GM23338 (cell line): ENCODE measurements at regions not wholly inside any gene's neighbourhood (a gene's known extent, or its start where the extent isn't known, plus 50 kb on each side); places are given as distances from the start of the nearest gene placed in this dataset.

Source experiments
- ATAC-seq: fragments of 200-7000 bp; cut with Tn5 transposase; 3 replicates; pipeline ENCODE4 v1.9.1; 2020
- DNase-seq: peaks from one replicate; pipeline ENCODE4 v3.0.0-alpha.2; 2015; ENCODE audit warnings: low spot score
- H2AFZ ChIP-seq: fragments of 200-600 bp; sonication (generic); 2 replicates; pipeline ENCODE4 v1.8.0; 2016; ENCODE audit warnings: antibody characterized with exemption, mild to moderate bottlenecking, moderate library complexity
- H3F3A ChIP-seq: fragments of 200-600 bp; sonication (generic); replicated peaks from 2 replicates; pipeline ENCODE4 v1.8.0; 2017; ENCODE audit warnings: antibody characterized with exemption, mixed run types, low read depth
- H3K27ac ChIP-seq: fragments of 200-600 bp; sonication (generic); 2 replicates; pipeline ENCODE4 v1.6.1; 2016; ENCODE audit warnings: low read depth
- H3K27me3 ChIP-seq: fragments of 200-600 bp; sonication (generic); 2 replicates; pipeline ENCODE4 v1.8.0; 2016; ENCODE audit warnings: mild to moderate bottlenecking, mixed run types, moderate library complexity; ENCODE audit not compliant: insufficient read depth
- H3K36me3 ChIP-seq: fragments of 200-600 bp; sonication (generic); 2 replicates; pipeline ENCODE4 v1.8.0; 2016; ENCODE audit warnings: mild to moderate bottlenecking; ENCODE audit not compliant: insufficient read depth
- H3K4me1 ChIP-seq: fragments of 200-600 bp; sonication (generic); 2 replicates; pipeline ENCODE4 v1.8.0; 2016; ENCODE audit warnings: mild to moderate bottlenecking, moderate library complexity; ENCODE audit not compliant: insufficient read depth
- H3K4me2 ChIP-seq: fragments of 200-600 bp; sonication (generic); 2 replicates; pipeline ENCODE4 v1.7.1; 2017; ENCODE audit warnings: mixed run types
- H3K4me3 ChIP-seq: fragments of 200-600 bp; sonication (generic); 2 replicates; pipeline ENCODE4 v1.6.1; 2016; ENCODE audit warnings: mixed run types
- H3K79me2 ChIP-seq: fragments of 200-600 bp; sonication (generic); replicated peaks from 2 replicates; pipeline ENCODE4 v1.8.0; 2017; ENCODE audit warnings: mild to moderate bottlenecking; ENCODE audit not compliant: insufficient read depth
- H3K9me2 ChIP-seq: fragments of 200-600 bp; sonication (generic); 2 replicates; pipeline ENCODE4 v1.8.0; 2017; ENCODE audit not compliant: insufficient read depth
- H4K20me1 ChIP-seq: fragments of 200-600 bp; sonication (generic); replicated peaks from 2 replicates; pipeline ENCODE4 v1.8.0; 2017; ENCODE audit warnings: mild to moderate bottlenecking; ENCODE audit not compliant: insufficient read depth
- H3K27ac Mint-ChIP-seq: 2 replicates; pipeline ENCODE4 v1.8.0; 2020; ENCODE audit warnings: inconsistent platforms, mild to moderate bottlenecking, moderate library complexity, mixed read lengths
- H3K27me3 Mint-ChIP-seq: 3 replicates; pipeline ENCODE4 v1.8.0; 2022; ENCODE audit warnings: low read depth, mild to moderate bottlenecking, moderate library complexity, mixed read lengths, inconsistent platforms; ENCODE audit not compliant: insufficient read depth, poor library complexity
- H3K36me3 Mint-ChIP-seq: 3 replicates; pipeline ENCODE4 v1.8.0; 2021; ENCODE audit warnings: low read depth, mild to moderate bottlenecking, inconsistent platforms, moderate library complexity, mixed read lengths
- H3K4me1 Mint-ChIP-seq: 3 replicates; pipeline ENCODE4 v1.8.0; 2020; ENCODE audit warnings: mild to moderate bottlenecking, inconsistent platforms, mixed read lengths
- H3K4me3 Mint-ChIP-seq: 3 replicates; pipeline ENCODE4 v1.8.0; 2021; ENCODE audit warnings: moderate library complexity, mild to moderate bottlenecking, inconsistent platforms, mixed read lengths
- H3K9me3 Mint-ChIP-seq: 3 replicates; pipeline ENCODE4 v1.8.0; 2020; ENCODE audit warnings: moderate library complexity, mild to moderate bottlenecking, inconsistent platforms, mixed read lengths
- CREB1 ChIP-seq: fragments of 250-450 bp; sonication (Bioruptor Pico); IDR thresholded peaks from 2 replicates; pipeline ENCODE4 v1.5.0; 2020; ENCODE audit warnings: low read depth, mild to moderate bottlenecking, moderate library complexity
- CTCF ChIP-seq, 2 experiments: fragments of 200-600 bp in 1 of 2; sonication (generic) in 1 of 2; conservative IDR thresholded peaks; 2 replicates each; pipeline versions ENCODE4 v1.5.1 to v1.6.1; 2016 to 2017; ENCODE audit warnings: antibody characterized with exemption in 2 of 2, low read depth in 2 of 2, mild to moderate bottlenecking in 2 of 2, moderate library complexity in 1 of 2
- EZH2 ChIP-seq: fragments of 200-600 bp; sonication (generic); IDR thresholded peaks from one replicate; pipeline ENCODE4 v1.8.0; 2017; ENCODE audit warnings: antibody characterized with exemption, mild to moderate bottlenecking, low read depth; ENCODE audit not compliant: unreplicated experiment
- EZH2phosphoT487 ChIP-seq: fragments of 200-600 bp; sonication (generic); IDR thresholded peaks from one replicate; pipeline ENCODE4 v1.8.1; 2018; ENCODE audit warnings: antibody characterized with exemption; ENCODE audit not compliant: unreplicated experiment
- JUNB ChIP-seq: IDR thresholded peaks from one replicate; pipeline ENCODE4 v1.6.1; 2016; ENCODE audit warnings: antibody characterized with exemption; ENCODE audit not compliant: unreplicated experiment
- NANOG ChIP-seq: IDR thresholded peaks from 2 replicates; pipeline ENCODE4 v1.6.1; 2016; ENCODE audit warnings: antibody characterized with exemption, borderline replicate concordance
- POLR2AphosphoS5 ChIP-seq: IDR thresholded peaks from 2 replicates; pipeline ENCODE4 v1.6.1; 2016; ENCODE audit warnings: antibody characterized with exemption, low read depth
- STAT1 ChIP-seq: IDR thresholded peaks from one replicate; pipeline ENCODE4 v1.6.1; 2016; ENCODE audit warnings: antibody characterized with exemption; ENCODE audit not compliant: unreplicated experiment
- ZNF114 ChIP-seq: fragments of 250-450 bp; sonication (Bioruptor Pico); IDR thresholded peaks from 2 replicates; pipeline ENCODE4 v1.5.0; 2020; ENCODE audit warnings: mild to moderate bottlenecking, moderate library complexity
- ZNF331 ChIP-seq: fragments of 250-450 bp; sonication (Bioruptor Pico); IDR thresholded peaks from 2 replicates; pipeline ENCODE4 v1.5.0; 2020; ENCODE audit warnings: low read depth, mild to moderate bottlenecking, moderate library complexity
- TF ChIP-seq, protein P1 (sequence below): IDR thresholded peaks from one replicate; pipeline ENCODE4 v1.6.1; 2018; ENCODE audit warnings: antibody characterized with exemption; ENCODE audit not compliant: unreplicated experiment
- TF ChIP-seq, protein P2 (sequence below): IDR thresholded peaks from 2 replicates; pipeline ENCODE4 v1.6.1; 2016; ENCODE audit warnings: antibody characterized with exemption

DNA sequence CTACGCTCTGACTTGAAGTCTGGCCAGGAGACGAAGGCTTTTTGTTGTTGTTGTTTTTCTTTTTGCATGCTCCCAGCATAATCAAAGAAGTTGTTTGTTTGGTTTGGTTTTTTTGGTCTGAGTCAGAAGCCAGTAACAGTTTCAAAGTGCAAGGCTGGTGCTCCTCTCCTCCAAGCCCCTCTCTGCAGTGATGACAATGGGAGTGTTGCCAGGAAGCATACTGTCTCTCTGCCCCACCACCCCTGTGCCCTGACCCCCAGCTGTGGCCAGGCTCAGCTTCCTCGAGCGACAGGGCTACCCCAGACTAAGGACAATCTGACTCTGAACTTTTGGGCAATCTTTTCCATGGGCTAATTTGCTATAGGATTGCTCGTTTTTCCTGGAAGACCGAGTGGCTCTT is 173.8 kb upstream of the PITX1 start:
- no peak for TF ChIP-seq JUNB
- H3K27me3 Mint-ChIP-seq: peaks cover 8% of the 10 kb centered on the region
- H4K20me1 ChIP-seq: no peaks in the 10 kb centered on the region
- H3K4me1 ChIP-seq: peaks cover 4% of the 10 kb centered on the region
- H3K9me3 Mint-ChIP-seq: peaks cover 14% of the 10 kb centered on the region
- no peak for ATAC-seq
- 0 out of 2 replicates have a peak, but pooled peaks cover 8% of the 10 kb centered on the region for H3K9me2 ChIP-seq
- no peaks in the 10 kb centered on the region for H3F3A ChIP-seq
- no peak overlapping the region for H3K4me3 ChIP-seq
- peaks cover 3% of the 10 kb centered on the region for H3K36me3 Mint-ChIP-seq
- DNase-seq: no peak
- H3K27me3 ChIP-seq: no peaks in the 10 kb centered on the region
- H3K79me2 ChIP-seq: no peaks in the 10 kb centered on the region
- H3K4me2 ChIP-seq: no peak overlapping the region
- no peak overlapping the region for H2AFZ ChIP-seq
- peaks cover 4% of the 10 kb centered on the region; the same call in 1 of the 2 replicates for H3K36me3 ChIP-seq
- H3K4me3 Mint-ChIP-seq: no peak overlapping the region
- H3K27ac Mint-ChIP-seq: no peak overlapping the region
- peaks cover 20% of the 10 kb centered on the region for H3K4me1 Mint-ChIP-seq
- H3K27ac ChIP-seq: no peak overlapping the region

DNA sequence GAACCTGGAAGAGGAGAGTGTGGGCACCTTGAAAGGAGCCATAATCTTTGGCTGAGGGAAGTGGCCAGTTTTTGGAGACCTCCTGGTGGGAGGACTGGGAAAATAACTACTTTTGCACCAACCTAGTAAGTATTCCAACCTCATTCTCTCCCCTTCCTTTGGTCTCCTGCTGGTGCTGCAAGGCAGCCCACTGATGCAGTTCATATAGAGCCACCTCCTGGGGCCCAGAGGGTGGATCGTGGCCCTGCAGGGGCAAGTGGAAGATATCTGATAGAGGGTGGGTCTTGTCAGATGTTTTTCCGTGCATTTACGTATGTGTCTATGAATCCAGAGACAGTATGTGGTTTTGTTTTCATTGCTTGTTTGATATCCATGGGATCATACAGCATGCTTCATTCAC is 172.8 kb upstream of the PITX1 start:
- H3K36me3 Mint-ChIP-seq: peaks cover 7% of the 10 kb centered on the region
- 0 out of 2 replicates have a peak, but pooled peaks cover 8% of the 10 kb centered on the region for H3K9me2 ChIP-seq
- no peaks in the 10 kb centered on the region for H3K27me3 ChIP-seq
- H3K4me1 ChIP-seq: no peaks in the 10 kb centered on the region
- H3K36me3 ChIP-seq: peaks cover 4% of the 10 kb centered on the region; the same call in 1 of the 2 replicates
- peaks cover 24% of the 10 kb centered on the region for H3K9me3 Mint-ChIP-seq
- H2AFZ ChIP-seq: no peak overlapping the region
- no peak overlapping the region for H3K4me3 Mint-ChIP-seq
- ATAC-seq (no peak), DNase-seq (no peak)
- no peaks in the 10 kb centered on the region for H3K79me2 ChIP-seq
- H3K4me2 ChIP-seq: no peak overlapping the region
- no peak overlapping the region for H3K4me3 ChIP-seq
- H3F3A ChIP-seq: no peaks in the 10 kb centered on the region
- no peak overlapping the region for H3K27ac Mint-ChIP-seq
- peaks cover 8% of the 10 kb centered on the region for H3K27me3 Mint-ChIP-seq
- H3K4me1 Mint-ChIP-seq: peaks cover 13% of the 10 kb centered on the region
- H4K20me1 ChIP-seq: no peaks in the 10 kb centered on the region
- no peak overlapping the region for H3K27ac ChIP-seq
- no peak for TF ChIP-seq STAT1
- TF ChIP-seq CTCF (conservative IDR thresholded peaks at IDR 0.05; ENCODE audit: low read depth in 2 of 2): no peak
- no peak for TF ChIP-seq EZH2
- TF ChIP-seq ZNF114 (CRISPR knock-in tag): no peak
- no peak for TF ChIP-seq CREB1 (CRISPR knock-in tag)
- no peak for TF ChIP-seq ZNF331 (CRISPR knock-in tag)
- no peak for TF ChIP-seq NANOG
- no peak for TF ChIP-seq POLR2AphosphoS5
- TF ChIP-seq, protein P1, sequence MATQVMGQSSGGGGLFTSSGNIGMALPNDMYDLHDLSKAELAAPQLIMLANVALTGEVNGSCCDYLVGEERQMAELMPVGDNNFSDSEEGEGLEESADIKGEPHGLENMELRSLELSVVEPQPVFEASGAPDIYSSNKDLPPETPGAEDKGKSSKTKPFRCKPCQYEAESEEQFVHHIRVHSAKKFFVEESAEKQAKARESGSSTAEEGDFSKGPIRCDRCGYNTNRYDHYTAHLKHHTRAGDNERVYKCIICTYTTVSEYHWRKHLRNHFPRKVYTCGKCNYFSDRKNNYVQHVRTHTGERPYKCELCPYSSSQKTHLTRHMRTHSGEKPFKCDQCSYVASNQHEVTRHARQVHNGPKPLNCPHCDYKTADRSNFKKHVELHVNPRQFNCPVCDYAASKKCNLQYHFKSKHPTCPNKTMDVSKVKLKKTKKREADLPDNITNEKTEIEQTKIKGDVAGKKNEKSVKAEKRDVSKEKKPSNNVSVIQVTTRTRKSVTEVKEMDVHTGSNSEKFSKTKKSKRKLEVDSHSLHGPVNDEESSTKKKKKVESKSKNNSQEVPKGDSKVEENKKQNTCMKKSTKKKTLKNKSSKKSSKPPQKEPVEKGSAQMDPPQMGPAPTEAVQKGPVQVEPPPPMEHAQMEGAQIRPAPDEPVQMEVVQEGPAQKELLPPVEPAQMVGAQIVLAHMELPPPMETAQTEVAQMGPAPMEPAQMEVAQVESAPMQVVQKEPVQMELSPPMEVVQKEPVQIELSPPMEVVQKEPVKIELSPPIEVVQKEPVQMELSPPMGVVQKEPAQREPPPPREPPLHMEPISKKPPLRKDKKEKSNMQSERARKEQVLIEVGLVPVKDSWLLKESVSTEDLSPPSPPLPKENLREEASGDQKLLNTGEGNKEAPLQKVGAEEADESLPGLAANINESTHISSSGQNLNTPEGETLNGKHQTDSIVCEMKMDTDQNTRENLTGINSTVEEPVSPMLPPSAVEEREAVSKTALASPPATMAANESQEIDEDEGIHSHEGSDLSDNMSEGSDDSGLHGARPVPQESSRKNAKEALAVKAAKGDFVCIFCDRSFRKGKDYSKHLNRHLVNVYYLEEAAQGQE: no peak
- no peak for TF ChIP-seq EZH2phosphoT487
- TF ChIP-seq, protein P2, sequence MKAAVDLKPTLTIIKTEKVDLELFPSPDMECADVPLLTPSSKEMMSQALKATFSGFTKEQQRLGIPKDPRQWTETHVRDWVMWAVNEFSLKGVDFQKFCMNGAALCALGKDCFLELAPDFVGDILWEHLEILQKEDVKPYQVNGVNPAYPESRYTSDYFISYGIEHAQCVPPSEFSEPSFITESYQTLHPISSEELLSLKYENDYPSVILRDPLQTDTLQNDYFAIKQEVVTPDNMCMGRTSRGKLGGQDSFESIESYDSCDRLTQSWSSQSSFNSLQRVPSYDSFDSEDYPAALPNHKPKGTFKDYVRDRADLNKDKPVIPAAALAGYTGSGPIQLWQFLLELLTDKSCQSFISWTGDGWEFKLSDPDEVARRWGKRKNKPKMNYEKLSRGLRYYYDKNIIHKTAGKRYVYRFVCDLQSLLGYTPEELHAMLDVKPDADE: no peak
